CD14-positive monocyte (primary cell): ENCODE measurements at regions not wholly inside any gene's neighbourhood (a gene's known extent, or its start where the extent isn't known, plus 50 kb on each side); places are given as distances from the start of the nearest gene placed in this dataset.

Experiments
- DNase-seq, 3 donors: peaks; one replicate each; pipeline ENCODE4 v3.0.0-alpha.2; 2011 to 2022
- H2AFZ ChIP-seq: 2 replicates; pipeline ENCODE4 v1.6.0; 2012; ENCODE audit warnings: mild to moderate bottlenecking, low read depth, low read length, inconsistent platforms; ENCODE audit not compliant: insufficient read depth, poor library complexity, severe bottlenecking
- H3K27ac ChIP-seq, 2 donors: 1 replicate in 1 of 2; 2 replicates in 1 of 2; pipeline ENCODE4 v1.5.1; 2012 to 2013; ENCODE audit warnings: low read length in 2 of 2, control low read depth in 1 of 2, inconsistent platforms in 1 of 2, low read depth in 1 of 2, mild to moderate bottlenecking in 1 of 2
- H3K27me3 ChIP-seq, 2 donors: one replicate each; pipeline versions ENCODE4 v1.6.0 to v1.6.1; 2011 to 2013; ENCODE audit warnings: low read length in 2 of 2; ENCODE audit not compliant: control insufficient read depth in 2 of 2, insufficient read depth in 2 of 2
- H3K36me3 ChIP-seq, 2 donors: replicated peaks in 1 of 2; 1 replicate in 1 of 2; 2 replicates in 1 of 2; pipeline versions ENCODE4 v1.5.1 to v1.6.1; 2012 to 2013; ENCODE audit warnings: low read length in 2 of 2, control low read depth in 1 of 2, inconsistent platforms in 1 of 2, mild to moderate bottlenecking in 1 of 2; ENCODE audit not compliant: insufficient read depth in 2 of 2, control insufficient read depth in 1 of 2
- H3K4me1 ChIP-seq, 2 donors: 1 replicate in 1 of 2; 2 replicates in 1 of 2; pipeline versions ENCODE4 v1.5.1 to v1.6.1; 2012 to 2013; ENCODE audit warnings: low read length in 2 of 2, control low read depth in 1 of 2, inconsistent platforms in 1 of 2, mild to moderate bottlenecking in 1 of 2, moderate library complexity in 1 of 2; ENCODE audit not compliant: insufficient read depth in 2 of 2, control insufficient read depth in 1 of 2
- H3K4me2 ChIP-seq: replicated peaks from 2 replicates; pipeline ENCODE3; 2012; ENCODE audit warnings: low read length, moderate library complexity, mild to moderate bottlenecking; ENCODE audit not compliant: poor library complexity, severe bottlenecking; ENCODE audit errors: extremely low read depth
- H3K4me3 ChIP-seq, 3 experiments: fragments of 200-600 bp in 1 of 3; sonication (generic) in 1 of 3; replicated peaks in 1 of 3; 1 replicate in 2 of 3; 2 replicates in 1 of 3; pipeline ENCODE4 v1.5.1; 2011 to 2013; ENCODE audit warnings: low read length in 3 of 3, mild to moderate bottlenecking in 3 of 3, control low read depth in 2 of 3, low read depth in 2 of 3, inconsistent platforms in 1 of 3, moderate library complexity in 1 of 3
- H3K79me2 ChIP-seq: 2 replicates; pipeline ENCODE4 v1.6.0; 2012; ENCODE audit warnings: mild to moderate bottlenecking, control low read depth, inconsistent platforms, low read length, moderate library complexity; ENCODE audit not compliant: insufficient read depth
- H3K9ac ChIP-seq: 2 replicates; pipeline ENCODE4 v1.6.0; 2017; ENCODE audit warnings: low read length, mild to moderate bottlenecking; ENCODE audit not compliant: insufficient read depth, poor library complexity, severe bottlenecking
- H3K9me3 ChIP-seq, 2 donors: replicated peaks in 1 of 2; 1 replicate in 1 of 2; 2 replicates in 1 of 2; pipeline versions ENCODE4 v1.5.1 to v1.6.1; 2012 to 2013; ENCODE audit warnings: low read length in 2 of 2, control low read depth in 1 of 2; ENCODE audit not compliant: control insufficient read depth in 1 of 2, insufficient read depth in 1 of 2
- H4K20me1 ChIP-seq: 2 replicates; pipeline ENCODE4 v1.6.0; 2012; ENCODE audit warnings: mild to moderate bottlenecking, low read length, control low read depth, moderate library complexity; ENCODE audit not compliant: insufficient read depth
- H3K27ac Mint-ChIP-seq, 7 donors: one replicate each; pipeline ENCODE4 v1.8.0; 2020; ENCODE audit warnings: mild to moderate bottlenecking in 7 of 7, mixed read lengths in 7 of 7, moderate library complexity in 6 of 7, inconsistent platforms in 2 of 7
- H3K27me3 Mint-ChIP-seq, 3 donors: one replicate each; pipeline ENCODE4 v1.8.0; 2021 to 2022; ENCODE audit warnings: low read depth in 3 of 3, mild to moderate bottlenecking in 3 of 3, mixed read lengths in 3 of 3, moderate library complexity in 3 of 3, inconsistent platforms in 1 of 3
- H3K36me3 Mint-ChIP-seq, 2 donors: one replicate each; pipeline ENCODE4 v1.8.0; 2020; ENCODE audit warnings: mixed read lengths in 2 of 2, inconsistent platforms in 1 of 2, mild to moderate bottlenecking in 1 of 2
- H3K4me1 Mint-ChIP-seq: one replicate; pipeline ENCODE4 v1.8.0; 2020; ENCODE audit warnings: mild to moderate bottlenecking, mixed read lengths
- H3K4me3 Mint-ChIP-seq, 2 donors: one replicate each; pipeline ENCODE4 v1.8.0; 2020; ENCODE audit warnings: mild to moderate bottlenecking in 2 of 2, mixed read lengths in 2 of 2, moderate library complexity in 1 of 2
- H3K9me3 Mint-ChIP-seq, 7 donors: one replicate each; pipeline ENCODE4 v1.8.0; 2020 to 2022; ENCODE audit warnings: mixed read lengths in 7 of 7, mild to moderate bottlenecking in 6 of 7, moderate library complexity in 6 of 7, inconsistent platforms in 2 of 7
- CTCF ChIP-seq: fragments of 200-600 bp; IDR thresholded peaks from one replicate; pipeline ENCODE4 v1.8.0; 2022; ENCODE audit warnings: antibody characterized with exemption, mild to moderate bottlenecking
- WGBS: methylation state at CpG from one replicate; pipeline ENCODE4 v1.1.5; 2013; ENCODE audit warnings: missing lambda C conversion rate; ENCODE audit not compliant: insufficient coverage; 5-methylcytosine and 5-hydroxymethylcytosine counted together
- intact Hi-C, 2 donors: fragments of 100-400 bp; cut with micrococcal nuclease; formaldehyde crosslinking; loops; one replicate each; pipeline versions ENCODE4 v1.15.0 to v1.15.1; 2023

GRCh38 chr22:34609646-34610045 lies 456.3 kb upstream of the ISX start:
- Histone ChIP-seq H4K20me1 (no peaks in the 10 kb centered on the region), H3K4me1 (no peaks in the 10 kb centered on the region), H3K79me2 (no peaks in the 10 kb centered on the region), H3K9ac (no peak overlapping the region), H3K36me3 (no peaks in the 10 kb centered on the region), H3K27me3 (no peaks in the 10 kb centered on the region), H3K4me3 (no peak overlapping the region), H2AFZ (no peak overlapping the region), H3K27ac (no peak overlapping the region), H3K9me3 (peaks cover 0 to 12% of the 10 kb centered on the region in 2 donors), H3K4me2 (no peak overlapping the region)
- Mint-ChIP-seq H3K9me3 (peaks cover 0 to 15% (median 6%) of the 10 kb centered on the region in 7 donors), H3K4me3 (no peak overlapping the region), H3K36me3 (no peaks in the 10 kb centered on the region), H3K4me1 (no peaks in the 10 kb centered on the region), H3K27ac (no peak overlapping the region), H3K27me3 (peaks cover 0 to 2% (median 0%) of the 10 kb centered on the region in 3 donors)
- 96% methylated on average over 5 of the region's 5 CpGs for WGBS
- DNase-seq: no peak
- intact Hi-C loops: no loop called here
- TF ChIP-seq CTCF: no peak

GRCh38 chr22:34620161-34620560 lies 445.8 kb upstream of the ISX start:
- Mint-ChIP-seq H3K27me3 (peaks cover 0 to 5% (median 0%) of the 10 kb centered on the region in 3 donors), H3K27ac (no peak overlapping the region), H3K4me3 (no peak overlapping the region), H3K4me1 (no peaks in the 10 kb centered on the region), H3K9me3 (peaks cover 0 to 23% (median 7%) of the 10 kb centered on the region in 7 donors), H3K36me3 (no peaks in the 10 kb centered on the region)
- intact Hi-C loops: no loop called here
- no peak overlapping the region for H2AFZ ChIP-seq
- H3K4me3 ChIP-seq: no peak overlapping the region
- no peaks in the 10 kb centered on the region for H3K36me3 ChIP-seq
- no peak overlapping the region for H3K4me2 ChIP-seq
- no peaks in the 10 kb centered on the region for H3K27me3 ChIP-seq
- no peak for DNase-seq
- H3K27ac ChIP-seq: no peak overlapping the region
- H3K9me3 ChIP-seq: no peaks in the 10 kb centered on the region
- H4K20me1 ChIP-seq: no peaks in the 10 kb centered on the region
- no peaks in the 10 kb centered on the region for H3K4me1 ChIP-seq
- TF ChIP-seq CTCF: no peak
- WGBS: 94% methylated on average over 7 of the region's 9 CpGs
- H3K9ac ChIP-seq: no peak overlapping the region
- H3K79me2 ChIP-seq: no peaks in the 10 kb centered on the region
